UCSD-AML1 (cell line): ENCODE measurements at regions not wholly inside any gene's neighbourhood (a gene's known extent, or its start where the extent isn't known, plus 50 kb on each side); places are given as distances from the start of the nearest gene placed in this dataset.
A peak's percentile ranks its signal among the peaks of the same experiment; 100 is the strongest.

Experiments used
- DNase-seq: peaks from one replicate; lab custom pipeline; 2025; ENCODE audit not compliant: unreplicated experiment; lab: John Stamatoyannopoulos, UW

- no peak for DNase-seq
These were observed 114.1 kb upstream of the ETS2 start for GRCh38 chr21:38691631-38692030.

GRCh38 chr21:38696579-38696978, 109.2 kb upstream of the ETS2 start:
- DNase-seq = no peak

GRCh38 chr21:38699048-38699447, 106.7 kb upstream of the ETS2 start:
- peak; percentile 15 for DNase-seq

GRCh38 chr21:38702196-38702595, 103.5 kb upstream of the ETS2 start:
- DNase-seq = no peak

- DNase-seq = no peak
These were observed 95.9 kb upstream of the ETS2 start for GRCh38 chr21:38709876-38710275.

GRCh38 chr21:38712071-38712470, 93.7 kb upstream of the ETS2 start:
- DNase-seq = peak; percentile 29

GRCh38 chr21:38712664-38713063, 93.1 kb upstream of the ETS2 start:
- DNase-seq = no peak

GRCh38 chr21:38714039-38714817, 91.5 kb upstream of the ETS2 start:
- DNase-seq = no peak

- no peak for DNase-seq
These were observed 90.7 kb upstream of the ETS2 start for GRCh38 chr21:38714999-38715398.

GRCh38 chr21:38716088-38716487, 89.6 kb upstream of the ETS2 start:
- no peak for DNase-seq

GRCh38 chr21:38716942-38717341, 88.8 kb upstream of the ETS2 start:
- DNase-seq = no peak

GRCh38 chr21:38718481-38718880, 87.2 kb upstream of the ETS2 start:
- DNase-seq = peak; percentile 19

GRCh38 chr21:38720074-38720473, 85.7 kb upstream of the ETS2 start:
- DNase-seq = no peak

GRCh38 chr21:38721055-38721454, 84.7 kb upstream of the ETS2 start:
- DNase-seq = no peak

GRCh38 chr21:38721958-38722357, 83.8 kb upstream of the ETS2 start:
- DNase-seq = no peak

- no peak for DNase-seq
These were observed 80.3 kb upstream of the ETS2 start for GRCh38 chr21:38725196-38726157.

- DNase-seq = no peak
These were observed 79.2 kb upstream of the ETS2 start for GRCh38 chr21:38726482-38726881.

- DNase-seq = no peak
These were observed 76.4 kb upstream of the ETS2 start for GRCh38 chr21:38729291-38729690.

- DNase-seq = no peak
These were observed 75.9 kb upstream of the ETS2 start for GRCh38 chr21:38729754-38730379.

GRCh38 chr21:38733972-38734546, 71.7 kb upstream of the ETS2 start:
- peak; percentile 83 for DNase-seq

- DNase-seq = no peak
These were observed 70.9 kb upstream of the ETS2 start for GRCh38 chr21:38734646-38735365.
